Hematopoietic multipotent progenitor cell treated with erythropoietin and hydrocortisone succinate and interleukin-3 and kit ligand, for 6 days (in vitro differentiated cells): ENCODE measurements at regions not wholly inside any gene's neighbourhood (a gene's known extent, or its start where the extent isn't known, plus 50 kb on each side); places are given as distances from the start of the nearest gene placed in this dataset.
A peak's percentile ranks its signal among the peaks of the same experiment; 100 is the strongest.

Experiments
- DNase-seq: peaks from one replicate; pipeline ENCODE4 v3.0.0-alpha.2; 2015

DNA sequence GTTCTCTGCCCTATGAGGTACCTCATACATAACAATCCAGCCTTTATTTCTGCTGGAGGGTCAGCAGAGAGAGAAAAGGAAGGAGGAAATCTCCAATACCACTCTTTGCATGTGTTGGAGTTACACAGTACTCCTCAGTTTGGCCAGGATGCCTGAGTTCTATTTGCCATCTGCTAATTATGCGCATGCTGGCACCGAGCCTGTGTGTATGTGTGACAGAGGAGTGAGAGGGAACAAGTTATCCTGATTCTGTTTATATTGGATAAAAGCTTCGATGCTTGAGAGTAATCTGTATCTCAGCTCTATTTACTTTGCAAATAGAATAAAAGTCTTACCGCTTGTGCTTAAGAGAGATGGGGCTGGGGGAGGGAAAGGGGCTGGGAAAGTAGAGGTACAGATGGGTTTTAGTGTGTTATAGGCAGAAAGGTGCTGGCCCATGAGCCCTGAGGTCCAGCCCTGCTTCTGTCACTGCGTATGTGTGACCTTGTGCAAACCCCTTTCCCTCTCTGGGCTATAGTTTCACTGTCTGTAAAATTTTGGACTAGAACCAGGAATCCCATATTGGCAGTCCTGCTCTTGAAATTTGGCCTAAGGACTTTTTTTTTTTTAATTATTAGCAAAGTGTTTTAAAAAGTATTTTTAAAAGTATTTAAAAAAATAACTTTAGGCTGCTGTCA lies 54.5 kb upstream of the PLXNA2 start:
- DNase-seq, result no peak

- no peak for DNase-seq
These were observed 56.0 kb upstream of the PLXNA2 start for GRCh38 chr1:208300084-208300770.

- no peak for DNase-seq
These were observed 58.6 kb upstream of the PLXNA2 start for GRCh38 chr1:208302699-208303238.

GRCh38 chr1:208303743-208304712 lies 59.8 kb upstream of the PLXNA2 start:
- no peak for DNase-seq

DNA sequence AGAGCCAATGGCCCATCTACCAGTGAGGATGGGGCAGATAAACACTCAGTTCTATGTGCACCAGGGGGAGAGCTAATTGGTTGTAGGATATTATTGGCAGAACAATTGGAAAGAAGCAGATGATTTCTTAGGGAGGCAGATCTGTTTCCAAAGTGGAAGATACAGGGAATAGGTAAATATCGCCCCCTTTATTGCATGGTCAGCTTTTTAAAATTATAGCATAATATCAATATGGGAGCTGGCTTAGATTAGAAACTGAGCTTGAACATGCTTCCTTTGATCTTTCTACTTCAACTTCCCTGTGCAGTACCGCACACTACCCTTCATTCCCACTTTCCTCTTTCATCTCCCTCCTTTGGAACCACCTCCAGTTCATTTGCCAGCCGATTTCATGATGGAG lies 64.0 kb upstream of the PLXNA2 start:
- no peak for DNase-seq

DNA sequence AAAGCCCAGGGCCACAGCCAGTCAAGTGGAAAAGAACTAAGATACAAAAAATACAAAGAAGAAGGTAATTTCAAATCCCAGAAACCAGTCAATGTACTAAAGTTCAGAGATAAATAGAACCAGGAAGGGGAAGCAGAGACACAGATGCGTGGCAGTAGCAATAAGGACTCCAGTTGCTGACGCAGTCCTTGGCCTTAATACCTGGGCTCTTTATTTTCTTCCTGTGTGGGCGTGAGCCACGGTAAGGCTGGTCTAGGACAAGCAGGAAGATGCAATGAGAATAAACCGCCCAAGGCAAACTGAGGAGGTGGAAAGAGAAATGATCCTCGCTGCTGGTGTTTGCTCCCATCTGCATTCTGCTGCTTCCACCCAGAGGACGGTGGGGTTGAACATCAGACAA lies 65.6 kb upstream of the PLXNA2 start:
- no peak for DNase-seq

- no peak for DNase-seq
These were observed 68.5 kb upstream of the PLXNA2 start for GRCh38 chr1:208312706-208313105.

DNA sequence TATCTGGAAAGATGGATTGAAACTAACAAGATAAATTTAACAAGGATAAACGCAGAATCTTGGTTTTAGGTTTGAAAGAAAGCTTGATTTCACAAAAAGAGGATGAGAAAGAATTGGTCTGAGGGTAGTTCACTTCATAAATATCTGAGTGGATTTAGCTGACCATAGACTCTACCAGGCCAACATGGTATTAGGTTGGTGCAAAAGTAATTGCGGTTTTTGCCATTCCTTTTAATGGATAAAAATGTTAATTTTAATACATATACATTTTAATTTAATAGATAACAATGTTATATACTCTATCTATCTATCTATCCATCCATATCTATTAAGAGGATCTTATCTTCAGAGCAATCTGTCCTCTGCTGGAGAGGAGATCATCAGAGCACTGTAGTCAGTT lies 70.2 kb upstream of the PLXNA2 start:
- DNase-seq, result no peak

GRCh38 chr1:208318150-208318734 lies 74.1 kb upstream of the PLXNA2 start:
- DNase-seq, result no peak

DNA sequence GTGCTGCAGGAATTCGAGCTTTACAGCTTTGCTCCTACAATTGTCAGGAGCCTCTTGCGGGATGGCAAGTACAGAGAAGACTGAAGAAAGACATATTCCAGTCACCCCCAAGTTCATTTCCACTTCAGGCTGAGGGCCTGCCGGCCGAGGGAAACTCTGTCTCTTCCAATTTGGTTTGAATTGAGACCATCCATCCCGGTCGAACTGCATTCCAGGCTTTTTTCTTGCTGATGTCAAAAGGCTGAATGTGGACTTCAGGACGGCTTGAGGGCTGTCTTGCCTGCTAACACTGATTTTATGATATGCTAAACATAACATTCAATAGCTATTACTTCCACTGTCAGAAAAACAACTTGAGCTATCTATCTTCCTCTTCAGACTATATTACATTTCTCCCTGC lies 79.8 kb upstream of the PLXNA2 start:
- DNase-seq, result no peak

DNA sequence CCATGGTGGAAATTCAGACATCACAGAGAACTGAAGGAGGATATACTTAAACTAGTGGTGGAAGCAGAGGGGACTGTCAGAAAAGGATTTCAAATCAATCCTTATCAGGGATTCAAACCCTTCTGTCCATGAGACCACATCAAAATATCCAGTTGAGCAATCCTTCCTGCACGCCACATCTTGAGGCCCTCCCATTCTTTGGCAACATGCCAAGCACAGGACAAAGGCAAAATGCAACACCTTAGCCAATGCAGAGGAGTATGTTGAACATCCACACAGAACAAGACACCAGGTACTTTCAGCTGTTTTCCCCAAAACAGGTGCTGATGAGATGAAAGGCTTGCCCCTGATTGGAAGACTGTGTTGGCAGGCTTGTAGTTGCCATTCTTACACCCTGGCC lies 81.8 kb upstream of the PLXNA2 start:
- DNase-seq, result no peak

- no peak for DNase-seq
These were observed 85.1 kb upstream of the PLXNA2 start for GRCh38 chr1:208329300-208329699.

GRCh38 chr1:208332036-208332773 lies 88.0 kb upstream of the PLXNA2 start:
- no peak for DNase-seq

DNA sequence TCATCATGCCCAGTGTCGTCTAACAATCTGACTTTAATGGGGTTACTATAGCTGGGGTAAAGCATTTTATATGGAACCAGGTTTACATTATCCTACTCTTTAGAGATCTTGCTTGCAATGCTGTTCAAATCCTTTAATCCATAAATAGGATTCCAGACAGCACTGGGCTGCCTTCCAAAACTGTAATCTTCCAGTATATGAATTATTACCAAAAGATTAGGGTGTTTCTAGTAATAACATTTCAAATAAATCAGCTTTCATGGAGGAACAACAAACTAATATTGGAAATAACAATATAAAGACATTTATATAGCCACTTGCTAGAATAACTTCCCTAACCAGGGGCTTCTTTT lies 88.6 kb upstream of the PLXNA2 start:
- DNase-seq, result no peak

- DNase-seq, result no peak
These were observed 89.5 kb upstream of the PLXNA2 start for GRCh38 chr1:208333676-208334075.

- DNase-seq, result no peak
These were observed 91.4 kb upstream of the PLXNA2 start for GRCh38 chr1:208335371-208336136.

- DNase-seq, result no peak
These were observed 91.9 kb upstream of the PLXNA2 start for GRCh38 chr1:208336137-208336518.

GRCh38 chr1:208339911-208340310 lies 95.7 kb upstream of the PLXNA2 start:
- no peak for DNase-seq

- peak; percentile 11 for DNase-seq
These were observed 99.0 kb upstream of the PLXNA2 start for GRCh38 chr1:208343226-208343625.

DNA sequence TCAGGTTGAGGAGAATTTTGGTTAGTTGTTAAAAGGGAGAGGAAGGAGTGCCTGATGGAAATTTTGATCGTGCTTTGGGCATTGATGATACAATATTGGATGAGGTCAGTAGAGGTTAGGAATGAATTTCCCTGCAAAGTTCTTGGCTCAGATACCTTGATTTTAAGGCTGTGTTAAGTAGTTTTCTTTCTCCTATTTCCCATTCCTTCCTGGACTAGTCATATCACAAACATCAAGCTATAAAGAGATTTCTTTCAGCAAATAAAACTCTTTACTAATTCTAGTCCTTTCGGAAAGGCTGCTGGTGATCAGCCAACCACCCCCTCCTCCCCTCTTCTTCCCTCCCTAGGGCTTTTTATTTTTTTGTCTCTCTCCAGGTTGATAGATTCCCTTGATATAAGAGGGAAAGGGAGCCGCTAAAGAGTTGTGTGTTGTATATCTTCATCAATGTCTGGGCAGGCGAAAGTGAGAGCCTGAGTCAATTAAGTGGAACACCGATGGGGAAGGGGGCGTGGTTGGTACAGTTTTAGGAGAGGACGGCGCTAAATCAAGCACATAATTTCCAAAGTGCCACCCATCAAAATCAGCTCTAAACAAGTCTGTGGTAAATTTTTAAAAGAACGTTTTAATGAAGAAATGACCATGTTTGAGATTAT lies 100.1 kb upstream of the PLXNA2 start:
- DNase-seq, result no peak

DNA sequence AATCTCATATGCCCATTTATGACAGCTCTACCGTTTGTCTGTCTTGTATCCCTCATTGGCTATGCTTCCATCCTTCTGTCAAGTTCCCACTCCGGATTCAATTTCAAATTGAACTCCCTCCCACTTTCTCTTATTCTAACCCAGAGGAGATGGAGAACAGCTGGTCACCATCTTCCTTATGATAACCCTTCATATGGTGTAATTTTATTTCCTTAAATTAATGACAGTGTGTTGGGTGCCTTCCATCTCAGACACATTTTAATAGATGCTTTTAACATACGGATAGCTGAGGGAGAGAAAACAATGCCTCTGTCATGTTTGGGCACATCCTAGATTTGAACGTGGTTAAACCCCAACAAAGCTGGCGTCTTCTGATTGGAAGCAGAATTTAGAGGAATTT lies 103.0 kb upstream of the PLXNA2 start:
- DNase-seq, result no peak
